MM.1S (cell line): ENCODE measurements at regions not wholly inside any gene's neighbourhood (a gene's known extent, or its start where the extent isn't known, plus 50 kb on each side); places are given as distances from the start of the nearest gene placed in this dataset.
A peak's percentile ranks its signal among the peaks of the same experiment; 100 is the strongest.

Experiments used
- CTCF ChIP-seq: fragments of 300-600 bp; sonication (generic); IDR thresholded peaks from 2 replicates; pipeline ENCODE4 v1.5.1; 2016; ENCODE audit warnings: antibody characterized with exemption, low read length, mixed read lengths
- EZH2phosphoT487 ChIP-seq: fragments of 300-600 bp; sonication (generic); IDR thresholded peaks from 2 replicates; pipeline ENCODE4 v1.6.1; 2018; ENCODE audit warnings: antibody characterized with exemption, low read length

GRCh38 chr14:106586098-106586704 is 1059.8 kb downstream of the TMEM121 start:
- TF ChIP-seq CTCF (peak; percentile 73), EZH2phosphoT487 (no peak)
